ENCODE measurements at regions not wholly inside any gene's neighbourhood (a gene's known extent, or its start where the extent isn't known, plus 50 kb on each side); places are given as distances from the start of the nearest gene placed in this dataset.
"Not testable (repeated sequence)": the region's sequence is repeated elsewhere in the genome, so short reads cannot be mapped to it uniquely, and the experiment has no call there.

- DNase-seq (ENCODE audit: low read depth), result not testable (repeated sequence)
These were observed 136.9 kb upstream of the PLGLB2 start for GRCh38 chr2:87610974-87611373.

- not testable (repeated sequence) for DNase-seq (ENCODE audit: low read depth)
These were observed 136.5 kb upstream of the PLGLB2 start for GRCh38 chr2:87611416-87611815.

DNA sequence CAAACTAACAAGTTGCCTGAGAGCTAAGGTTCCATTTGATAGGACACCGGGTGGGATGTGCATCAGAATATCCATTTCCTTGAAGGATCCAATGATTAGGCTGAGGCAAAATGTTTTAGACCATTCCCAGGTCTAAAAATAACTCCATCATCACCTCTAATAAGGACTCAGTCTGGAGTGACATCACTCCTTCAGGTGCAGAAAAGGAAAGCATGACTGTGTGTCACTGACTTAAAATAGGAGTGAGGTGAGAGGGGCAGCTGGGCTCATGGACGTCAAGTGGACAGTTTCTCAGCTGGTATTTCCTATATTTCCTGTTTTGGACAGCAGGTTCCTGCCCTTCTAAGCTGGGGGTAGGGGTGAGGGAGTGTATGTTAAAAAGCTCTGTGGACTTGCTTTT, 135.9 kb upstream of the PLGLB2 start:
- not testable (repeated sequence) for DNase-seq (ENCODE audit: low read depth)

GRCh38 chr2:87614829-87615434, 133.0 kb upstream of the PLGLB2 start:
- DNase-seq (ENCODE audit: low read depth), result not testable (repeated sequence)

DNA sequence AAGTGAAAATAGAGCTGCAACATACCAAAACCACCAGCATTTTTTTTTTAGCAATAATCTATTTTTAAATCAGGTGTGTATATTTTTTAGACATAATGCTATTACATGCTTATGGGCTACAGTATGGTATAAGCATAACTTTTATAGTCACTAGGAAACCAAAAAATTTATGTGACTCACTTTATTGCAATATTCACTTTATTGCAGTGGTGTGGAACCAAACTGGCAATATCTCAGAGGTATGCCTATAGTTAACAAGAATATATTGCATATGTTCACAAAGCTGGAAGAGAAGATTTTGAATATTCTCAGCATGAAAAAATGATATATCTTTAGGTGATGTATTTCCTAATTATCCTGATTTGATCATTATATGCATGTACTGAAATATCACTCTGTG, 128.8 kb upstream of the PLGLB2 start:
- not testable (repeated sequence) for DNase-seq (ENCODE audit: low read depth)

GRCh38 chr2:87621139-87621538, 126.7 kb upstream of the PLGLB2 start:
- DNase-seq (ENCODE audit: low read depth), result not testable (repeated sequence)

GRCh38 chr2:87622720-87623119, 125.2 kb upstream of the PLGLB2 start:
- not testable (repeated sequence) for DNase-seq (ENCODE audit: low read depth)

GRCh38 chr2:87629491-87630458, 118.1 kb upstream of the PLGLB2 start:
- DNase-seq (ENCODE audit: low read depth), result not testable (repeated sequence)

- DNase-seq (ENCODE audit: low read depth), result not testable (repeated sequence)
These were observed 117.0 kb upstream of the PLGLB2 start for GRCh38 chr2:87630892-87631291.

GRCh38 chr2:87631402-87631801, 116.5 kb upstream of the PLGLB2 start:
- DNase-seq (ENCODE audit: low read depth), result not testable (repeated sequence)

DNA sequence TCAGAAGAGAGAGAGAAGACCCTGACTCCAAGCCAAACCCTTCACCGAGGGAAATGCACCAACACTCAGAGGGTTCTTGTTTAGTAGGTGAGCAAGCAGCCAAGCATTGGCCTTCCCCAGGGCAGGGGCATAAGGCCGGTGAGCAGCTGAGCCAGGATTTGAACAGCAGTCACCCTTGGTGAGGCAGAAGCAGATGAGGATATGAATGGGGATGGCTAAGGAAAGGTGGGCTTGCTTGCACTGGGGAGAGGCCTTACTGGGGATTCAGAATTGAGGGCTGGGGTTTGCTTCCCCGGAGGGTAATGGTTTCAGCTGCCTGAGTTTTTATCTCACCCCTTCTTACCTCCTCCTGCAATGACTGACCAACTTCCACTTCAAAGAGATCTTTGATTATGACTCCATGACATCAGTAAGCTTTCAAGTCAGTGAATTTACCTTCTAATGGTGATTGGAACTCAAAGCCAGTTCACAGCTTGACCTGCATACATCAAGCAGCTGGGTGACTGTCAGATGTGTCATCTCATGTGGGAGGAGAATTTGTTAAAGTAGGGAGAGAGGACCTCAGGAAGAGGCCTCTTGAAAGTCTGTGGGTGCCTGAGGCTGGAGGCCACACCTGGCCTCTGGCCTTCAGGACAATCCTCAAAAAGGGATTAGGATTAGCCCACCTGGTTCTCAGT, 114.5 kb upstream of the PLGLB2 start:
- DNase-seq (ENCODE audit: low read depth), result not testable (repeated sequence)

DNA sequence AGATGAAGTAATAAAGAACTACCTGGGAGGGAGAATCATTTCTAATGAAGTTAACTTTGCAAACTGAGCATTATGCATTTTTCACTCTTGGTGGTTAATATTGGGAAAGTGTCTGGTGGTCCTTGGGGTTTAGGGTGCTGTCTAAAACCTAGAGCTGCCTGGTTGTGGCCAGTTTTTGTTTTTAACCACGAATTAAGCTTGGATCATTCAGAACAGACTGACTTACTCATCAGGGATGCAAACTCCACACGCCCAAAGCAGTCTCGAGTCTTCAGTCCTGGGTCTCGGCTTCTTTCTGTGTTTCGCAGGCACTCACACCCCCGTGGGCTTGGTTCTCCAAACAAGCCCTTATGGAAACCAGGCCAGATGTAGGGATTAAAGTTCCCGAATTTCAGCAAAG, 113.8 kb upstream of the PLGLB2 start:
- DNase-seq (ENCODE audit: low read depth), result not testable (repeated sequence)

- not testable (repeated sequence) for DNase-seq (ENCODE audit: low read depth)
These were observed 112.8 kb upstream of the PLGLB2 start for GRCh38 chr2:87634971-87635650.

GRCh38 chr2:87636246-87636645, 111.6 kb upstream of the PLGLB2 start:
- not testable (repeated sequence) for DNase-seq (ENCODE audit: low read depth)

DNA sequence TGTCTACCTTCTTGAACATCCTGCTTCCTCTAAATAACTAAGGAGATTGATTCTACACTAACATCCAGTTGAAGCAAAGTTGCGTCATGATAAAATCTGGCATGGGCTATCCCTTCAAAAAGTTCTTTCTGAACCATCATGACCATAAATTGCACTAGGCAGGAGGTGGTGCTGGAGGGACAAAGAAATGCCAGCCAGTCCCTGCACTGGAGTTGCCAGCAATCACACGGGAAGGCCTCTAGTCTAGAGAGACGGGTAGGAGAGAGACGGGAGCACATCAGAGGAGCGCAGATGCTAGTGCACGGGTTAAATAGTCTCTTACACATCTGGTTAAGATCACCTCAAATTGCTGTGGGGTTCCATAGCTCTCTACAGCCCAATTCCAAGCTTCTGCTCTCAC, 111.2 kb upstream of the PLGLB2 start:
- not testable (repeated sequence) for DNase-seq (ENCODE audit: low read depth)

DNA sequence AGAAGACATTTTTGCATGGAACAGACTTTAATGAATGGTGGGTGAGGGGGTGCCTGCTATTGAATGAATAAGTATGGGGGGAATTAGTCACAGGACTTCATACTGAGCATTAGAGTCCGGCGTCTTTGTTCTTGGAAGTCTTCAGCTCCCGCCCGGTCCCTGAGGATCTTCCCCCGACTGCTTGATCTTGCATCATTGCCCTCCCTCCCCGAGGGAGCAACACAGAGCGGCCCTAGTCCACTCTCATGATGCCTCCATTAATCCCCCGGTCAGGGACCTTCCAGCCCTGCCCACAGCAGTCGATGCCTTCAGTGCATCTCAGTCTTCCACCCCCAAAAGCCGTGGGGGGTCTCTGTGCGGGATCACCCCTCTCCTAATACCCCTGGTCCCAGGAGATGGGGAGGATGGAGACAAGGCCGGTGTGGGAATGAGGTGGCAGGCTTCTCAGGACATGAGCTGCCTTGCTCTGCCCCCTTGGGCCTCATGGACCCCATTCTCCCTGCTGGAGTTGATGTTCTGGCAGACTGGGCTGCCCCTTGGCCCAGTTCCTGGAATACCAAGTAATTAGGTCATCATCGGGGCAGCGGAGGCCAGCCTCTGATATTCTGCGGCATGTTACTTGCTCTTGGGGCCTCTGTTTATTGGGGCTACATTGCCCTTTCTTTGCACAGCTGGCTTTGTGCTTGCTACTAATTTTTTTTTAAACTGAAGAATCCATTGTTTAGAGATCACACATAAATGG, 110.5 kb upstream of the PLGLB2 start:
- not testable (repeated sequence) for DNase-seq (ENCODE audit: low read depth)

- DNase-seq (ENCODE audit: low read depth), result not testable (repeated sequence)
These were observed 109.6 kb upstream of the PLGLB2 start for GRCh38 chr2:87638114-87638807.

DNA sequence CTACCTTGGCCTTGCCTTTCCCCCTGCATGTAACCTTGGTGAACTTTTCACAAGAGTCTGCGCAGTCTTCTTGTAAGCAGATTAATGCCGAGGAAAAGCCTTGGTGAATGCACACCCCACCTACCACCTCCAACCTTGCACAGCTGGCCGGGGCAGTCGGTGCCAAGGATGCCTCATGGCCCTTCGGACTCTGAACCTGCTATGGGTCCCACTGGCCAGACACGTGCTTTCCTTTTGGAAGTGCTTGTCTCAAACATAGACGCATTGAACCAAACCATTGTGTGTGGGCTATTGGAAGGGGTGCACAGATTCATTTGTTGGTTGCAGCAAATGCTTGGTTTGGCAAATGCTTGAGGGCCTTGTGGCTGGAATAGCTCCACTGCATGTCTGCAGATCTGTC, 109.0 kb upstream of the PLGLB2 start:
- DNase-seq (ENCODE audit: low read depth), result not testable (repeated sequence)

GRCh38 chr2:87639801-87640440, 108.0 kb upstream of the PLGLB2 start:
- not testable (repeated sequence) for DNase-seq (ENCODE audit: low read depth)

GRCh38 chr2:87640961-87641563, 106.8 kb upstream of the PLGLB2 start:
- not testable (repeated sequence) for DNase-seq (ENCODE audit: low read depth)

Data from stimulated activated CD8-positive, alpha-beta memory T cell treated with anti-CD3 and anti-CD28 coated beads, Interleukin-7, amount 100 ng/mL, for 24 hours (primary cell).